ENCODE measurements at regions not wholly inside any gene's neighbourhood (a gene's known extent, or its start where the extent isn't known, plus 50 kb on each side); places are given as distances from the start of the nearest gene placed in this dataset.
"Not testable (repeated sequence)": the region's sequence is repeated elsewhere in the genome, so short reads cannot be mapped to it uniquely, and the experiment has no call there.

- TF ChIP-seq CTCF, POLR2A (IDR thresholded peaks at IDR 0.05): not testable (repeated sequence)
Observed at GRCh38 chr1:224004552-224005315, 109.2 kb upstream of the FBXO28 start.

Data from testis (tissue), 2 donors.